SK-N-SH (cell line): ENCODE measurements at regions not wholly inside any gene's neighbourhood (a gene's known extent, or its start where the extent isn't known, plus 50 kb on each side); places are given as distances from the start of the nearest gene placed in this dataset.

Experiments
- CTCF ChIA-PET: fragments of 300-600, 350-600 bp; formaldehyde crosslinking; extraction: SDS; loops from one replicate; lab custom pipeline; 2021; lab: Yijun Ruan, JAX
- POLR2A ChIA-PET: fragments of 350-600 bp; sonication (Branson Sonifier 250); formaldehyde crosslinking; extraction: SDS; loops from one replicate; lab custom pipeline; 2020; ENCODE audit warnings: antibody characterized with exemption, inconsistent platforms; lab: Yijun Ruan, JAX
- DNase-seq: peaks from one replicate; pipeline ENCODE4 v3.0.0; 2012
- H2AFZ ChIP-seq: fragments of 200-600 bp; sonication (generic); 2 replicates; pipeline ENCODE4 v1.8.1; 2016; ENCODE audit warnings: antibody characterized with exemption, mild to moderate bottlenecking, low read depth
- H3F3A ChIP-seq: fragments of 200-600 bp; sonication (generic); replicated peaks from 2 replicates; pipeline ENCODE3; 2016; ENCODE audit warnings: antibody characterized with exemption, mild to moderate bottlenecking; ENCODE audit not compliant: insufficient read depth
- H3K27ac ChIP-seq, 2 experiments: fragments of 200-500 bp in 1 of 2; fragments of 200-600 bp in 1 of 2; sonication (Bioruptor generic) in 1 of 2; sonication (generic), shearing (Covaris generic) in 1 of 2; 2 replicates each; pipeline versions ENCODE4 v1.5.1 to v1.6.1; 2014 to 2016; ENCODE audit warnings: low read depth in 2 of 2, inconsistent platforms in 1 of 2, low read length in 1 of 2, mild to moderate bottlenecking in 1 of 2, mixed read lengths in 1 of 2
- H3K27me3 ChIP-seq: fragments of 200-600 bp; sonication (generic), shearing (Covaris generic); 2 replicates; pipeline ENCODE4 v1.6.1; 2016; ENCODE audit warnings: mixed run types; ENCODE audit not compliant: insufficient read depth
- H3K36me3 ChIP-seq, 2 experiments: fragments of 200-500 bp in 1 of 2; fragments of 200-600 bp in 1 of 2; sonication (Bioruptor generic) in 1 of 2; sonication (generic) in 1 of 2; replicated peaks in 1 of 2; 2 replicates each; pipeline versions ENCODE3 to v1.5.1; 2014 to 2016; ENCODE audit warnings: low read length in 1 of 2, mild to moderate bottlenecking in 1 of 2; ENCODE audit not compliant: insufficient read depth in 2 of 2, control insufficient read depth in 1 of 2
- H3K4me1 ChIP-seq, 2 experiments: fragments of 200-500 bp in 1 of 2; fragments of 200-600 bp in 1 of 2; sonication (Bioruptor generic) in 1 of 2; sonication (generic), shearing (Covaris generic) in 1 of 2; 2 replicates each; pipeline versions ENCODE4 v1.5.1 to v1.6.1; 2014 to 2016; ENCODE audit warnings: low read depth in 1 of 2, low read length in 1 of 2, mixed run types in 1 of 2; ENCODE audit not compliant: insufficient read depth in 2 of 2, control insufficient read depth in 1 of 2
- H3K4me2 ChIP-seq: fragments of 200-600 bp; sonication (generic), shearing (Covaris generic); 2 replicates; pipeline ENCODE4 v1.6.1; 2017; ENCODE audit warnings: mixed run types
- H3K4me3 ChIP-seq, 2 experiments: fragments of 200-500 bp in 1 of 2; fragments of 200-600 bp in 1 of 2; sonication (Bioruptor generic) in 1 of 2; sonication (generic), shearing (Covaris generic) in 1 of 2; 2 replicates each; pipeline versions ENCODE4 v1.5.1 to v1.8.1; 2014 to 2016; ENCODE audit warnings: low read depth in 2 of 2, inconsistent platforms in 1 of 2, low read length in 1 of 2, mild to moderate bottlenecking in 1 of 2, mixed read lengths in 1 of 2, moderate library complexity in 1 of 2
- H3K79me2 ChIP-seq: fragments of 200-600 bp; sonication (generic); 2 replicates; pipeline ENCODE4 v1.8.1; 2017; ENCODE audit warnings: mild to moderate bottlenecking; ENCODE audit not compliant: insufficient read depth
- H3K9ac ChIP-seq: fragments of 200-600 bp; sonication (generic); 2 replicates; pipeline ENCODE4 v1.6.1; 2017; ENCODE audit warnings: mixed run types
- H3K9me2 ChIP-seq: fragments of 200-600 bp; sonication (generic); 2 replicates; pipeline ENCODE4 v1.6.1; 2017; ENCODE audit warnings: mixed run types
- H3K9me3 ChIP-seq: fragments of 200-600 bp; sonication (generic); 2 replicates; pipeline ENCODE4 v1.6.1; 2017; ENCODE audit warnings: mixed run types, mild to moderate bottlenecking, moderate library complexity
- H4K20me1 ChIP-seq: fragments of 200-600 bp; sonication (generic); 2 replicates; pipeline ENCODE4 v1.6.1; 2017; ENCODE audit warnings: mild to moderate bottlenecking, mixed run types; ENCODE audit not compliant: insufficient read depth
- REST ChIP-seq: IDR thresholded peaks from 2 replicates; pipeline ENCODE4 v1.6.1; 2012; ENCODE audit warnings: mild to moderate bottlenecking, low read depth, low read length, moderate library complexity
- WGBS: methylation state at CpG from one replicate; pipeline ENCODE4 v1.1.6; 2017; ENCODE audit warnings: low lambda C conversion rate; 5-methylcytosine and 5-hydroxymethylcytosine counted together

DNA sequence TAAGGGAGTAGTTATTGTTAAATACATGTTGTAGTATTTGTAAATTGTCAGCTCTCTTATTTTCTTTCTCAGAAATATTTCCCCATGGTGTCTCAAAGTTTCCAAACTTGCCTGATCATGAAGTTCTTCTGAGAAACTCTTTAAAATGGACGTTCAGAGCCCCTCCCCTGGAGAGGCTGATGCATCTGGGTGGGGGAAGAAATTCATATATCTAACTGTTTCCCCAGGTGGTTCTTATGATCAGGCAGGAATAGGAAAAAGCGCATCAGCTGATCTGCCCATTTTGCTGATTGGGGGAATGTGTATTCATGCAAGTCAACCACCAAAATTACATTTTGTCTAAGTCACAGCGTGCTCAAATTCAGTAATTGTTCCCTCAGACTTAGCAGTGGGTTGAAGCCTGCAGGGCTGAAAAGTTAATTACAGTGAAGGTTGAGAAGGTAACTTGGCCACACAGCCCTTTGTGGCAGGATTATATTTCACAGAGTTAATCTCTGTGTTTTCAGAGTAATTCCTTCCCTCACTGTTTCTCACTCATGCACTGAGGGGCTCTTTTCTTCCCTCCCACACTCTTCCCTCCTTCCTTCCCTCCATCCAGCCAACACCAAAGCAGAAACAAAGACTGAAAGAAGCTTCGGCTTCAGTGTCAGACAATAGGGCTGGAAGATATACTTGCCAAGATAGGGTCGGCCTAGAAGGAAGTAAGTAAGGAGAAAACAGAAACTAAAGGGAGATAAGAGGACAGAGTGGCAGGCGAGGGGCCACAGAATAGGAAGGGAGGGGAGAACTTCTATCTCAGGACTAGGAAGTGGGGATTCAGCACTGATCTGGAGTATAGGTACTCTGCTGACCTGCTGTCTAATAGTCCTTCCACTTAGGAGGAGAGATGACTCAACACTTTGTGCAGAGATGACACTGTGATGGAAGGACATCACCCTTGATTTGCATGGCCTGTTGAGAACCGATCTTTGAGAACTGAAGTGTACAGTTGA, 50.5 kb upstream of the STARD3NL start:
- Histone ChIP-seq H3K79me2 (no peaks in the 10 kb centered on the region), H3K4me2 (no peak overlapping the region), H3K9me2 (no peaks in the 10 kb centered on the region), H3K4me3 (no peak overlapping the region), H3K27me3 (no peaks in the 10 kb centered on the region; the same call in 1 of the 2 replicates), H3K9ac (no peak overlapping the region), H2AFZ (no peak overlapping the region; the same call in 1 of the 2 replicates), H3F3A (peaks cover 4% of the 10 kb centered on the region), H3K36me3 (no peaks in the 10 kb centered on the region), H3K27ac (no peak overlapping the region), H3K4me1 (no peaks in the 10 kb centered on the region), H3K9me3 (no peaks in the 10 kb centered on the region; the same call in 1 of the 2 replicates), H4K20me1 (no peaks in the 10 kb centered on the region)
- DNase-seq, result no peak
- no peak for TF ChIP-seq REST
- CTCF ChIA-PET, result interaction anchor here (0.6 to 3.2 kb wide), 5 partner anchors 13 to 359 kb away, joined by 3 to 11 read pairs (median 3); no protein-coding TSS in a partner anchor
- WGBS, result 47% methylated on average over 7 of the region's 7 CpGs
- POLR2A ChIA-PET, result no interaction called here
